GM23338 (cell line): ENCODE measurements at regions not wholly inside any gene's neighbourhood (a gene's known extent, or its start where the extent isn't known, plus 50 kb on each side); places are given as distances from the start of the nearest gene placed in this dataset.

Experiments used
- ATAC-seq: fragments of 200-7000 bp; cut with Tn5 transposase; 3 replicates; pipeline ENCODE4 v1.9.1; 2020
- DNase-seq: peaks from one replicate; pipeline ENCODE4 v3.0.0-alpha.2; 2015; ENCODE audit warnings: low spot score
- H2AFZ ChIP-seq: fragments of 200-600 bp; sonication (generic); 2 replicates; pipeline ENCODE4 v1.8.0; 2016; ENCODE audit warnings: antibody characterized with exemption, mild to moderate bottlenecking, moderate library complexity
- H3F3A ChIP-seq: fragments of 200-600 bp; sonication (generic); replicated peaks from 2 replicates; pipeline ENCODE4 v1.8.0; 2017; ENCODE audit warnings: antibody characterized with exemption, mixed run types, low read depth
- H3K27ac ChIP-seq: fragments of 200-600 bp; sonication (generic); 2 replicates; pipeline ENCODE4 v1.6.1; 2016; ENCODE audit warnings: low read depth
- H3K27me3 ChIP-seq: fragments of 200-600 bp; sonication (generic); 2 replicates; pipeline ENCODE4 v1.8.0; 2016; ENCODE audit warnings: mild to moderate bottlenecking, mixed run types, moderate library complexity; ENCODE audit not compliant: insufficient read depth
- H3K36me3 ChIP-seq: fragments of 200-600 bp; sonication (generic); 2 replicates; pipeline ENCODE4 v1.8.0; 2016; ENCODE audit warnings: mild to moderate bottlenecking; ENCODE audit not compliant: insufficient read depth
- H3K4me1 ChIP-seq: fragments of 200-600 bp; sonication (generic); 2 replicates; pipeline ENCODE4 v1.8.0; 2016; ENCODE audit warnings: mild to moderate bottlenecking, moderate library complexity; ENCODE audit not compliant: insufficient read depth
- H3K4me2 ChIP-seq: fragments of 200-600 bp; sonication (generic); 2 replicates; pipeline ENCODE4 v1.7.1; 2017; ENCODE audit warnings: mixed run types
- H3K4me3 ChIP-seq: fragments of 200-600 bp; sonication (generic); 2 replicates; pipeline ENCODE4 v1.6.1; 2016; ENCODE audit warnings: mixed run types
- H3K79me2 ChIP-seq: fragments of 200-600 bp; sonication (generic); replicated peaks from 2 replicates; pipeline ENCODE4 v1.8.0; 2017; ENCODE audit warnings: mild to moderate bottlenecking; ENCODE audit not compliant: insufficient read depth
- H3K9me2 ChIP-seq: fragments of 200-600 bp; sonication (generic); 2 replicates; pipeline ENCODE4 v1.8.0; 2017; ENCODE audit not compliant: insufficient read depth
- H4K20me1 ChIP-seq: fragments of 200-600 bp; sonication (generic); replicated peaks from 2 replicates; pipeline ENCODE4 v1.8.0; 2017; ENCODE audit warnings: mild to moderate bottlenecking; ENCODE audit not compliant: insufficient read depth
- H3K27ac Mint-ChIP-seq: 2 replicates; pipeline ENCODE4 v1.8.0; 2020; ENCODE audit warnings: inconsistent platforms, mild to moderate bottlenecking, moderate library complexity, mixed read lengths
- H3K27me3 Mint-ChIP-seq: 3 replicates; pipeline ENCODE4 v1.8.0; 2022; ENCODE audit warnings: low read depth, mild to moderate bottlenecking, moderate library complexity, mixed read lengths, inconsistent platforms; ENCODE audit not compliant: insufficient read depth, poor library complexity
- H3K36me3 Mint-ChIP-seq: 3 replicates; pipeline ENCODE4 v1.8.0; 2021; ENCODE audit warnings: low read depth, mild to moderate bottlenecking, inconsistent platforms, moderate library complexity, mixed read lengths
- H3K4me1 Mint-ChIP-seq: 3 replicates; pipeline ENCODE4 v1.8.0; 2020; ENCODE audit warnings: mild to moderate bottlenecking, inconsistent platforms, mixed read lengths
- H3K4me3 Mint-ChIP-seq: 3 replicates; pipeline ENCODE4 v1.8.0; 2021; ENCODE audit warnings: moderate library complexity, mild to moderate bottlenecking, inconsistent platforms, mixed read lengths
- H3K9me3 Mint-ChIP-seq: 3 replicates; pipeline ENCODE4 v1.8.0; 2020; ENCODE audit warnings: moderate library complexity, mild to moderate bottlenecking, inconsistent platforms, mixed read lengths
- CREB1 ChIP-seq: fragments of 250-450 bp; sonication (Bioruptor Pico); IDR thresholded peaks from 2 replicates; pipeline ENCODE4 v1.5.0; 2020; ENCODE audit warnings: low read depth, mild to moderate bottlenecking, moderate library complexity
- EZH2 ChIP-seq: fragments of 200-600 bp; sonication (generic); IDR thresholded peaks from one replicate; pipeline ENCODE4 v1.8.0; 2017; ENCODE audit warnings: antibody characterized with exemption, mild to moderate bottlenecking, low read depth; ENCODE audit not compliant: unreplicated experiment
- EZH2phosphoT487 ChIP-seq: fragments of 200-600 bp; sonication (generic); IDR thresholded peaks from one replicate; pipeline ENCODE4 v1.8.1; 2018; ENCODE audit warnings: antibody characterized with exemption; ENCODE audit not compliant: unreplicated experiment
- NANOG ChIP-seq: IDR thresholded peaks from 2 replicates; pipeline ENCODE4 v1.6.1; 2016; ENCODE audit warnings: antibody characterized with exemption, borderline replicate concordance
- POLR2AphosphoS5 ChIP-seq: IDR thresholded peaks from 2 replicates; pipeline ENCODE4 v1.6.1; 2016; ENCODE audit warnings: antibody characterized with exemption, low read depth
- REST ChIP-seq: IDR thresholded peaks from one replicate; pipeline ENCODE4 v1.6.1; 2018; ENCODE audit warnings: antibody characterized with exemption; ENCODE audit not compliant: unreplicated experiment
- STAT1 ChIP-seq: IDR thresholded peaks from one replicate; pipeline ENCODE4 v1.6.1; 2016; ENCODE audit warnings: antibody characterized with exemption; ENCODE audit not compliant: unreplicated experiment
- ZNF114 ChIP-seq: fragments of 250-450 bp; sonication (Bioruptor Pico); IDR thresholded peaks from 2 replicates; pipeline ENCODE4 v1.5.0; 2020; ENCODE audit warnings: mild to moderate bottlenecking, moderate library complexity
- ZNF331 ChIP-seq: fragments of 250-450 bp; sonication (Bioruptor Pico); IDR thresholded peaks from 2 replicates; pipeline ENCODE4 v1.5.0; 2020; ENCODE audit warnings: low read depth, mild to moderate bottlenecking, moderate library complexity
- TF ChIP-seq, protein P1 (sequence below): IDR thresholded peaks from 2 replicates; pipeline ENCODE4 v1.6.1; 2016; ENCODE audit warnings: antibody characterized with exemption
- TF ChIP-seq, protein P2 (sequence below), 2 experiments: fragments of 200-600 bp in 1 of 2; sonication (generic) in 1 of 2; conservative IDR thresholded peaks; 2 replicates each; pipeline versions ENCODE4 v1.5.1 to v1.6.1; 2016 to 2017; ENCODE audit warnings: antibody characterized with exemption in 2 of 2, low read depth in 2 of 2, mild to moderate bottlenecking in 2 of 2, moderate library complexity in 1 of 2

DNA sequence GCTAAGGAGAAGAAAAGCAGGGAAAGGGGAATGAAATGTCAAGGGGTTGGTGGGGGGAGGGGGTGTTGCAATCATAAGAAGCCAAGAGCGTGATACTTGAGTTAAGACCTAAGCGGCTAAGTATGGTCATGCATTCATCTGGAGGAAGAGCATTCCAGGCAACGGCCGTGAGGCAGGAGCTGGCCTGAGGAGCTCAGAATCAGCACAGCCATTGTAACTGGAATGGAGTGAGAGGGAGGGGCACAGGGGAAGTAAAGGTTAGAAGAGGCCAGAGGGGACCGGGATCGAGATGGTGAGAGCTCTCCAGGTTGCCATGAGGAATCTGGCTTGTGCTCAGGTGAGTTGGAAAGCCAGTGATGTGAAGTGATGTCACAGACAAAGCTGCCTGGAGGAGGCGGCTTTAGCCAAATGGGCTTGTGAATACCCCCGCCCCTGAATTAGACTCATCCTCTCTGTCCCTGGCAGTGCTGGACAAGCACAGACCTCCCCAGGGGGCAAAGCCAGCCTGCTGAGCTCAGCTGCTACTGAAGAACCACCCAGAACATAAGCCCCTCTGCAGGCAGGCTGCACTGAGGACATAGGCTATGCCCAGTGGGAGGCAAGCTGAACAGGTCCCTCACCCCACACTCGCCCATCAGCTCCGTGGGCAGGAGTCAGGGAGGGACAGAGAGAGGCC, 61.1 kb upstream of the LAPTM5 start:
- no peak overlapping the region for H3K27ac ChIP-seq
- no peaks in the 10 kb centered on the region for H3K9me3 Mint-ChIP-seq
- TF ChIP-seq NANOG (no peak), ZNF331 (CRISPR knock-in tag) (no peak), ZNF114 (CRISPR knock-in tag) (no peak), POLR2AphosphoS5 (no peak), STAT1 (no peak), REST (no peak), EZH2phosphoT487 (no peak)
- TF ChIP-seq, protein P1, sequence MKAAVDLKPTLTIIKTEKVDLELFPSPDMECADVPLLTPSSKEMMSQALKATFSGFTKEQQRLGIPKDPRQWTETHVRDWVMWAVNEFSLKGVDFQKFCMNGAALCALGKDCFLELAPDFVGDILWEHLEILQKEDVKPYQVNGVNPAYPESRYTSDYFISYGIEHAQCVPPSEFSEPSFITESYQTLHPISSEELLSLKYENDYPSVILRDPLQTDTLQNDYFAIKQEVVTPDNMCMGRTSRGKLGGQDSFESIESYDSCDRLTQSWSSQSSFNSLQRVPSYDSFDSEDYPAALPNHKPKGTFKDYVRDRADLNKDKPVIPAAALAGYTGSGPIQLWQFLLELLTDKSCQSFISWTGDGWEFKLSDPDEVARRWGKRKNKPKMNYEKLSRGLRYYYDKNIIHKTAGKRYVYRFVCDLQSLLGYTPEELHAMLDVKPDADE: no peak

DNA sequence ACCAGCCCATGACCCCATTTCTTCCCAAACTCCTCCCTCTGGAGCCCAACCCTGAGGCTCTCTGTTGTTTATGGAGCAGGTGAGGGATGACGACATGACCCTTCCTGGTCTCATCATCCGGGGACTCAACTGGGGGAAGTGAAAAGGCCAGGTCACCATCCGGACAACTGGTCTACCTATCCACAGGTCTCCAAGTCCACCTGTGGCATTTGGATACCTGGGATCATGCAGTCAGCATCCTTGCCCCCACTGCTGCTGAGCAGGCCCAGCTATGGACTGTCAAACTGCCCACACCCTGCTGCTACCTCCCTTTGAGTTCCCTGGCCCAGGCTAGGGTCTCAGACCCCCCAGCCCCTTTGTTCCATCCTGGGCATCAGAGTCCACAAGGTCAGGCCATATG, 60.0 kb upstream of the LAPTM5 start:
- peaks cover 26% of the 10 kb centered on the region for H3K4me1 ChIP-seq
- H3K4me2 ChIP-seq: no peak overlapping the region
- peaks cover 10% of the 10 kb centered on the region for H3K27me3 Mint-ChIP-seq
- H3K9me3 Mint-ChIP-seq: no peaks in the 10 kb centered on the region
- no peaks in the 10 kb centered on the region for H3K27me3 ChIP-seq
- H3K4me1 Mint-ChIP-seq: peaks cover 26% of the 10 kb centered on the region
- H3K36me3 ChIP-seq: no peaks in the 10 kb centered on the region
- DNase-seq (no peak), ATAC-seq (no peak)
- no peaks in the 10 kb centered on the region for H4K20me1 ChIP-seq
- no peak overlapping the region for H3K27ac Mint-ChIP-seq
- H3K4me3 Mint-ChIP-seq: no peak overlapping the region
- H3K36me3 Mint-ChIP-seq: no peaks in the 10 kb centered on the region
- H3K9me2 ChIP-seq: no peaks in the 10 kb centered on the region
- H3K27ac ChIP-seq: no peak overlapping the region
- no peaks in the 10 kb centered on the region for H3K79me2 ChIP-seq
- no peak overlapping the region for H3K4me3 ChIP-seq
- no peak overlapping the region for H2AFZ ChIP-seq
- H3F3A ChIP-seq: no peaks in the 10 kb centered on the region
- TF ChIP-seq CREB1 (CRISPR knock-in tag) (no peak), ZNF331 (CRISPR knock-in tag) (no peak), STAT1 (no peak), EZH2phosphoT487 (no peak), EZH2 (no peak)
- TF ChIP-seq, protein P1: no peak
- TF ChIP-seq, protein P2, sequence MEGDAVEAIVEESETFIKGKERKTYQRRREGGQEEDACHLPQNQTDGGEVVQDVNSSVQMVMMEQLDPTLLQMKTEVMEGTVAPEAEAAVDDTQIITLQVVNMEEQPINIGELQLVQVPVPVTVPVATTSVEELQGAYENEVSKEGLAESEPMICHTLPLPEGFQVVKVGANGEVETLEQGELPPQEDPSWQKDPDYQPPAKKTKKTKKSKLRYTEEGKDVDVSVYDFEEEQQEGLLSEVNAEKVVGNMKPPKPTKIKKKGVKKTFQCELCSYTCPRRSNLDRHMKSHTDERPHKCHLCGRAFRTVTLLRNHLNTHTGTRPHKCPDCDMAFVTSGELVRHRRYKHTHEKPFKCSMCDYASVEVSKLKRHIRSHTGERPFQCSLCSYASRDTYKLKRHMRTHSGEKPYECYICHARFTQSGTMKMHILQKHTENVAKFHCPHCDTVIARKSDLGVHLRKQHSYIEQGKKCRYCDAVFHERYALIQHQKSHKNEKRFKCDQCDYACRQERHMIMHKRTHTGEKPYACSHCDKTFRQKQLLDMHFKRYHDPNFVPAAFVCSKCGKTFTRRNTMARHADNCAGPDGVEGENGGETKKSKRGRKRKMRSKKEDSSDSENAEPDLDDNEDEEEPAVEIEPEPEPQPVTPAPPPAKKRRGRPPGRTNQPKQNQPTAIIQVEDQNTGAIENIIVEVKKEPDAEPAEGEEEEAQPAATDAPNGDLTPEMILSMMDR (conservative IDR thresholded peaks at IDR 0.05; ENCODE audit: low read depth in 2 of 2): no peak

More for the DNA sequence above, 61.1 kb upstream of the LAPTM5 start:
- Mint-ChIP-seq H3K4me1 (peaks cover 28% of the 10 kb centered on the region), H3K4me3 (no peak overlapping the region; the same call in 2 of the 3 replicates), H3K27ac (no peak overlapping the region), H3K36me3 (no peaks in the 10 kb centered on the region), H3K27me3 (peaks cover 9% of the 10 kb centered on the region)
- peak; percentile 50 for DNase-seq
- H3K36me3 ChIP-seq: no peaks in the 10 kb centered on the region
- H2AFZ ChIP-seq: no peak overlapping the region
- H3K4me2 ChIP-seq: 0 out of 2 replicates have a peak overlapping the region, but pooled peaks have one; percentile 34
- peaks cover 31% of the 10 kb centered on the region for H3K4me1 ChIP-seq
- H3K79me2 ChIP-seq: no peaks in the 10 kb centered on the region
- no peaks in the 10 kb centered on the region for H4K20me1 ChIP-seq
- peak; percentile 29 for ATAC-seq
- no peaks in the 10 kb centered on the region for H3K9me2 ChIP-seq
- no peaks in the 10 kb centered on the region for H3K27me3 ChIP-seq
- H3K4me3 ChIP-seq: no peak overlapping the region
- H3F3A ChIP-seq: no peaks in the 10 kb centered on the region
